GM19452 (cell line): ENCODE measurements at regions not wholly inside any gene's neighbourhood (a gene's known extent, or its start where the extent isn't known, plus 50 kb on each side); places are given as distances from the start of the nearest gene placed in this dataset.
"Not testable (repeated sequence)": the region's sequence is repeated elsewhere in the genome, so short reads cannot be mapped to it uniquely, and the experiment has no call there.

Experiments used
- ATAC-seq: cut with Tn5 transposase; IDR thresholded peaks from one replicate; pipeline ENCODE4 v1.9.1; 2021; ENCODE audit not compliant: unreplicated experiment

- ATAC-seq = no peak
Measured at GRCh38 chr6:84582997-84583396, 181.4 kb downstream of the TBX18 start.

GRCh38 chr6:84581494-84582259, 182.7 kb downstream of the TBX18 start:
- ATAC-seq = no peak

GRCh38 chr6:84579404-84579803, 185.0 kb downstream of the TBX18 start:
- no peak for ATAC-seq

GRCh38 chr6:84576029-84576428, 188.4 kb downstream of the TBX18 start:
- no peak for ATAC-seq

- ATAC-seq = peak; percentile 99
Measured at GRCh38 chr6:84575264-84575663, 189.1 kb downstream of the TBX18 start.

GRCh38 chr6:84569882-84570281, 194.5 kb downstream of the TBX18 start:
- no peak for ATAC-seq

GRCh38 chr6:84568971-84569370, 195.4 kb downstream of the TBX18 start:
- ATAC-seq = no peak

GRCh38 chr6:84565718-84566117, 198.7 kb downstream of the TBX18 start:
- not testable (repeated sequence) for ATAC-seq

- ATAC-seq = no peak
Measured at GRCh38 chr6:84560436-84561390, 203.7 kb downstream of the TBX18 start.

- ATAC-seq = no peak
Measured at GRCh38 chr6:84556541-84557335, 207.7 kb downstream of the TBX18 start.

GRCh38 chr6:84554706-84555105, 209.7 kb downstream of the TBX18 start:
- no peak for ATAC-seq

GRCh38 chr6:84554074-84554473, 210.3 kb downstream of the TBX18 start:
- no peak for ATAC-seq

GRCh38 chr6:84553527-84553926, 210.9 kb downstream of the TBX18 start:
- no peak for ATAC-seq

- ATAC-seq = no peak
Measured at GRCh38 chr6:84551797-84552196, 212.6 kb downstream of the TBX18 start.

GRCh38 chr6:84549917-84550316, 214.5 kb downstream of the TBX18 start:
- no peak for ATAC-seq

- no peak for ATAC-seq
Measured at GRCh38 chr6:84547341-84547801, 217.0 kb downstream of the TBX18 start.

GRCh38 chr6:84546427-84546914, 217.9 kb downstream of the TBX18 start:
- ATAC-seq = no peak

GRCh38 chr6:84539122-84539856, 225.1 kb downstream of the TBX18 start:
- ATAC-seq = no peak

GRCh38 chr6:84536885-84537638, 227.3 kb downstream of the TBX18 start:
- ATAC-seq = no peak
